Psoas muscle (tissue), 7 donors: ENCODE measurements at regions not wholly inside any gene's neighbourhood (a gene's known extent, or its start where the extent isn't known, plus 50 kb on each side); places are given as distances from the start of the nearest gene placed in this dataset.
"Not testable (repeated sequence)": the region's sequence is repeated elsewhere in the genome, so short reads cannot be mapped to it uniquely, and the experiment has no call there.

Experiments
- ATAC-seq, 4 donors: fragments of 200-7000 bp; cut with Tn5 transposase; one replicate each; pipeline ENCODE4 v1.9.1; 2020; ENCODE audit warnings: moderate library complexity in 3 of 4, mild to moderate bottlenecking in 2 of 4
- DNase-seq, 2 donors: peaks; one replicate each; pipeline ENCODE4 v3.0.0-alpha.2; 2020
- H3K27ac ChIP-seq: fragments of 200-600 bp; one replicate; pipeline ENCODE4 v1.8.0; 2022
- H3K27me3 ChIP-seq, 3 donors: fragments of 200-600 bp in 1 of 3; one replicate each; pipeline versions ENCODE4 v1.6.1 to v1.8.0; 2013 to 2022; ENCODE audit warnings: low read length in 2 of 3, mild to moderate bottlenecking in 2 of 3, moderate library complexity in 1 of 3; ENCODE audit not compliant: insufficient read depth in 3 of 3
- H3K36me3 ChIP-seq, 2 donors: fragments of 200-600 bp in 1 of 2; one replicate each; pipeline versions ENCODE4 v1.6.1 to v1.8.0; 2013 to 2022; ENCODE audit warnings: low read depth in 1 of 2, mild to moderate bottlenecking in 1 of 2, moderate library complexity in 1 of 2; ENCODE audit not compliant: insufficient read depth in 1 of 2
- H3K4me1 ChIP-seq: fragments of 200-600 bp; one replicate; pipeline ENCODE4 v1.8.0; 2022
- H3K4me3 ChIP-seq: fragments of 200-600 bp; one replicate; pipeline ENCODE4 v1.8.0; 2022; ENCODE audit warnings: mild to moderate bottlenecking
- H3K9me3 ChIP-seq: fragments of 200-600 bp; one replicate; pipeline ENCODE4 v1.8.0; 2022
- WGBS, 3 donors: extraction: QIAGEN DNeasy Blood & Tissue Kit; methylation state at CpG; one replicate each; pipeline versions ENCODE4 v1.1.6 to v1.1.7; 2013; 5-methylcytosine and 5-hydroxymethylcytosine counted together
- intact Hi-C, 2 donors: fragments of 100-400 bp; cut with DNase I; formaldehyde crosslinking; loops; one replicate each; pipeline versions ENCODE4 v1.11.0 to v1.14.2; 2022
- TF ChIP-seq, protein P1 (sequence below): fragments of 200-600 bp; IDR thresholded peaks from one replicate; pipeline ENCODE4 v1.8.0; 2022; ENCODE audit warnings: antibody characterized with exemption
- donor health status: healthy with polysubstance abuse.
- donor health status: DM: no; HTN: no; CAD: no; lungs with moderate emphysema.
- donor health status: Bipolar disorder and iron deficiency.
- donor health status: healthy.
- donor health status: DM: yes; HTN: yes; CAD: no.
- donor health status: DM: no; HTN: no; CAD: no.
- donor health status: DM: yes; HTN: yes; CAD: no.

- H3K36me3 ChIP-seq = no peaks in the 10 kb centered on the region
- ATAC-seq (no peak), DNase-seq (no peak)
- no peaks in the 10 kb centered on the region for H3K4me1 ChIP-seq
- H3K27ac ChIP-seq = no peak overlapping the region
- no peaks in the 10 kb centered on the region for H3K27me3 ChIP-seq
- WGBS, 3 donors = 71 to 76% (median 73%) methylated on average over 3 of the region's 3 CpGs
- H3K4me3 ChIP-seq = no peak overlapping the region
- intact Hi-C loops = no loop called here
- no peaks in the 10 kb centered on the region for H3K9me3 ChIP-seq
- TF ChIP-seq, protein P1, sequence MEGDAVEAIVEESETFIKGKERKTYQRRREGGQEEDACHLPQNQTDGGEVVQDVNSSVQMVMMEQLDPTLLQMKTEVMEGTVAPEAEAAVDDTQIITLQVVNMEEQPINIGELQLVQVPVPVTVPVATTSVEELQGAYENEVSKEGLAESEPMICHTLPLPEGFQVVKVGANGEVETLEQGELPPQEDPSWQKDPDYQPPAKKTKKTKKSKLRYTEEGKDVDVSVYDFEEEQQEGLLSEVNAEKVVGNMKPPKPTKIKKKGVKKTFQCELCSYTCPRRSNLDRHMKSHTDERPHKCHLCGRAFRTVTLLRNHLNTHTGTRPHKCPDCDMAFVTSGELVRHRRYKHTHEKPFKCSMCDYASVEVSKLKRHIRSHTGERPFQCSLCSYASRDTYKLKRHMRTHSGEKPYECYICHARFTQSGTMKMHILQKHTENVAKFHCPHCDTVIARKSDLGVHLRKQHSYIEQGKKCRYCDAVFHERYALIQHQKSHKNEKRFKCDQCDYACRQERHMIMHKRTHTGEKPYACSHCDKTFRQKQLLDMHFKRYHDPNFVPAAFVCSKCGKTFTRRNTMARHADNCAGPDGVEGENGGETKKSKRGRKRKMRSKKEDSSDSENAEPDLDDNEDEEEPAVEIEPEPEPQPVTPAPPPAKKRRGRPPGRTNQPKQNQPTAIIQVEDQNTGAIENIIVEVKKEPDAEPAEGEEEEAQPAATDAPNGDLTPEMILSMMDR = no peak
Observed at GRCh38 chr5:118467103-118467502, 521.2 kb downstream of the DTWD2 start.

- 57 to 60% (median 59%) methylated on average over 5 of the region's 5 CpGs for WGBS, 3 donors
- H3K4me1 ChIP-seq = no peaks in the 10 kb centered on the region
- TF ChIP-seq, protein P1 = no peak
- intact Hi-C loops = no loop called here
- no peak overlapping the region for H3K4me3 ChIP-seq
- DNase-seq (no peak), ATAC-seq (no peak)
- no peaks in the 10 kb centered on the region for H3K36me3 ChIP-seq
- no peak overlapping the region for H3K27ac ChIP-seq
- no peaks in the 10 kb centered on the region for H3K27me3 ChIP-seq
- no peaks in the 10 kb centered on the region for H3K9me3 ChIP-seq
Observed at GRCh38 chr5:118466418-118466817, 521.9 kb downstream of the DTWD2 start.

GRCh38 chr5:118462276-118462675 lies 526.1 kb downstream of the DTWD2 start:
- H3K27ac ChIP-seq, H3K4me3 ChIP-seq, H3K27me3 ChIP-seq, H3K4me1 ChIP-seq, intact Hi-C loops, H3K36me3 ChIP-seq, DNase-seq, H3K9me3 ChIP-seq, ATAC-seq: not testable (repeated sequence)
- 85 to 90% (median 89%) methylated on average over 2 of the region's 2 CpGs for WGBS, 3 donors

GRCh38 chr5:118461436-118461835 lies 526.9 kb downstream of the DTWD2 start:
- H3K27me3 ChIP-seq = no peaks in the 10 kb centered on the region
- TF ChIP-seq, protein P1 = no peak
- H3K4me1 ChIP-seq = no peaks in the 10 kb centered on the region
- ATAC-seq (no peak), DNase-seq (no peak)
- H3K36me3 ChIP-seq = no peaks in the 10 kb centered on the region
- H3K9me3 ChIP-seq = no peaks in the 10 kb centered on the region
- 66 to 82% (median 82%) methylated on average over 3 of the region's 3 CpGs for WGBS, 3 donors
- intact Hi-C loops = no loop called here
- no peak overlapping the region for H3K4me3 ChIP-seq
- H3K27ac ChIP-seq = no peak overlapping the region

- DNase-seq (no peak), ATAC-seq (no peak)
- intact Hi-C loops = no loop called here
- Histone ChIP-seq H3K36me3 (no peaks in the 10 kb centered on the region), H3K27me3 (no peaks in the 10 kb centered on the region), H3K27ac (no peak overlapping the region), H3K4me3 (no peak overlapping the region), H3K4me1 (no peaks in the 10 kb centered on the region), H3K9me3 (no peaks in the 10 kb centered on the region)
- WGBS, 3 donors = 81 to 87% (median 84%) methylated on average over 5 of the region's 5 CpGs
- TF ChIP-seq, protein P1 = no peak
Observed at GRCh38 chr5:118459490-118459889, 528.9 kb downstream of the DTWD2 start.
